ENCODE measurements at regions not wholly inside any gene's neighbourhood (a gene's known extent, or its start where the extent isn't known, plus 50 kb on each side); places are given as distances from the start of the nearest gene placed in this dataset.

- TF ChIP-seq CTCF (conservative IDR thresholded peaks at IDR 0.05; ENCODE audit: low read depth, low read length): no peak
- H3K4me3 ChIP-seq (ENCODE audit: low read depth, low read length): no peak overlapping the region
- no peak for DNase-seq (ENCODE audit: low read depth)
Measured at GRCh38 chr22:48348855-48349254, 1478.8 kb downstream of the BRD1 start.

- DNase-seq (ENCODE audit: low read depth): no peak
- TF ChIP-seq CTCF (conservative IDR thresholded peaks at IDR 0.05; ENCODE audit: low read depth, low read length): no peak
- no peak overlapping the region for H3K4me3 ChIP-seq (ENCODE audit: low read depth, low read length)
Measured at GRCh38 chr22:48347311-48347710, 1480.4 kb downstream of the BRD1 start.

- H3K4me3 ChIP-seq (ENCODE audit: low read depth, low read length): no peak overlapping the region
- TF ChIP-seq CTCF (conservative IDR thresholded peaks at IDR 0.05; ENCODE audit: low read depth, low read length): no peak
- no peak for DNase-seq (ENCODE audit: low read depth)
Measured at GRCh38 chr22:48346911-48347310, 1480.8 kb downstream of the BRD1 start.

GRCh38 chr22:48346311-48346710 is 1481.4 kb downstream of the BRD1 start:
- TF ChIP-seq CTCF (conservative IDR thresholded peaks at IDR 0.05; ENCODE audit: low read depth, low read length): no peak
- DNase-seq (ENCODE audit: low read depth): no peak

GRCh38 chr22:48345631-48346030 is 1482.0 kb downstream of the BRD1 start:
- no peak for DNase-seq (ENCODE audit: low read depth)
- H3K4me3 ChIP-seq (ENCODE audit: low read depth, low read length): no peak overlapping the region
- no peak for TF ChIP-seq CTCF (conservative IDR thresholded peaks at IDR 0.05; ENCODE audit: low read depth, low read length)

More at GRCh38 chr22:48346311-48346710, 1481.4 kb downstream of the BRD1 start:
- H3K4me3 ChIP-seq (ENCODE audit: low read depth, low read length): no peak overlapping the region

- DNase-seq (ENCODE audit: low read depth): no peak
- TF ChIP-seq CTCF (conservative IDR thresholded peaks at IDR 0.05; ENCODE audit: low read depth, low read length): no peak
- H3K4me3 ChIP-seq (ENCODE audit: low read depth, low read length): no peak overlapping the region
Measured at GRCh38 chr22:48343461-48343860, 1484.2 kb downstream of the BRD1 start.

- TF ChIP-seq CTCF (conservative IDR thresholded peaks at IDR 0.05; ENCODE audit: low read depth, low read length): no peak
- no peak overlapping the region for H3K4me3 ChIP-seq (ENCODE audit: low read depth, low read length)
- no peak for DNase-seq (ENCODE audit: low read depth)
Measured at GRCh38 chr22:48342732-48343131, 1484.9 kb downstream of the BRD1 start.
